ENCODE measurements at regions not wholly inside any gene's neighbourhood (a gene's known extent, or its start where the extent isn't known, plus 50 kb on each side); places are given as distances from the start of the nearest gene placed in this dataset.
"Not testable (repeated sequence)": the region's sequence is repeated elsewhere in the genome, so short reads cannot be mapped to it uniquely, and the experiment has no call there.

DNA sequence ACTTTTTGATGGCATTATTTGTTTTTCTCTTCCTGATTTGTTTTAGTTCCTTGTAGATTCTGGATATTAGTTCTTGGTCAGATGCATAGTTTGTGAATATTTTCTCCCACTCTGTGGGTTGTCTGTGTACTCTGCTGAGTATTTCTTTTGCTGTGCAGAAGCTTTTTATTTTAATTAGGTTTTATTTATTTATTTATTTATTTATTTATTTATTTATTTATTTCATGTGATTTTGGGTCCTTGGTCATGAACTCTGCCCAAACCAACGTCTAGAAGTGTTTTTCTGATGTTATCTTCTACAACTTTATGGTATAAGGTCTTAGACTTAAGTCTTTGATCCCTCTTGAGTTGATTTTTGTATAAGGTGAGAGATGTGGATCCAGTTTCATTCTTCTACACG is 292.2 kb downstream of the CDH7 start:
- Histone ChIP-seq H3K27me3 (ENCODE audit: insufficient read depth, low read length, poor library complexity) (no peaks in the 10 kb centered on the region), H4K8ac (ENCODE audit: low read depth, low read length) (no peak overlapping the region), H3K23ac (ENCODE audit: low read length) (no peak overlapping the region), H3K9ac (ENCODE audit: low read length) (no peak overlapping the region), H3K79me2 (ENCODE audit: control insufficient read depth, insufficient read depth, low read length) (no peaks in the 10 kb centered on the region), H3K79me1 (ENCODE audit: low read length) (no peaks in the 10 kb centered on the region), H3K4me2 (ENCODE audit: low read length) (no peak overlapping the region), H3K18ac (ENCODE audit: low read length) (no peak overlapping the region), H3K27ac (ENCODE audit: low read depth, low read length) (no peak overlapping the region), H2BK5ac (ENCODE audit: low read length) (no peak overlapping the region), H3K4ac (ENCODE audit: low read depth, low read length) (no peak overlapping the region), H2BK120ac (ENCODE audit: low read depth, low read length) (no peak overlapping the region), H4K5ac (ENCODE audit: low read length) (no peak overlapping the region), H2AK5ac (ENCODE audit: low read length) (no peak overlapping the region), H3K4me3 (ENCODE audit: low read length) (no peak overlapping the region), H3K56ac (ENCODE audit: low read length) (no peak overlapping the region), H3K4me1 (ENCODE audit: control insufficient read depth, low read depth, low read length) (no peaks in the 10 kb centered on the region), H3K36me3 (ENCODE audit: control insufficient read depth, insufficient read depth, low read length) (no peaks in the 10 kb centered on the region), H2BK15ac (replicated peaks; ENCODE audit: low read depth) (no peak overlapping the region)
- WGBS (ENCODE audit: extremely low coverage, insufficient coverage, low lambda C conversion rate) = no CpG with 5 or more reads among the region's 2 CpGs
- DNase-seq = no peak

DNA sequence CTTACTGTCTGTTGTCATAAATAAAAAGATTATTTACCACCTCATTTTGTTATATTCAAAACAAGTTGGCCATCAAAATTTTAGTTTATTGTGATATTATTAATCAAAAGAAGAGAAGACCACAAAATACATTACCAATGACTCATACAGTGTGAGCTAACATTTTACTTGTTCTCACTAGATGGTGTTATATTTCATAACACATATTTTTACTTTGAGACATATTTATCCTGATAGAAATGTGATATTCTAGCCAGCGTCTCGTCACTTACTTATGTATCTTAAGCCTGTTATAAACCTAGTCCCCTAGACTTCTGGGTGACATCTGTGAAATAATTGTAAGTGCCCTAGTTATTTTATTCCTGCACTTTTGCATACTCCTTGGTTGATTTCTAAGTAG is 263.2 kb downstream of the CDH7 start:
- no peak overlapping the region for H3K18ac ChIP-seq (ENCODE audit: low read length)
- no peak overlapping the region for H4K8ac ChIP-seq (ENCODE audit: low read depth, low read length)
- H3K79me1 ChIP-seq (ENCODE audit: low read length) = no peaks in the 10 kb centered on the region
- no peak overlapping the region for H4K5ac ChIP-seq (ENCODE audit: low read length)
- no peak overlapping the region for H3K23ac ChIP-seq (ENCODE audit: low read length)
- H3K4me2 ChIP-seq (ENCODE audit: low read length) = no peak overlapping the region
- H2BK15ac ChIP-seq (replicated peaks; ENCODE audit: low read depth) = no peak overlapping the region
- H3K56ac ChIP-seq (ENCODE audit: low read length) = no peak overlapping the region
- no peaks in the 10 kb centered on the region for H3K79me2 ChIP-seq (ENCODE audit: control insufficient read depth, insufficient read depth, low read length)
- DNase-seq = no peak
- no peak overlapping the region for H3K4me3 ChIP-seq (ENCODE audit: low read length)
- no peak overlapping the region for H3K27ac ChIP-seq (ENCODE audit: low read depth, low read length)
- H2BK120ac ChIP-seq (ENCODE audit: low read depth, low read length) = no peak overlapping the region
- no peak overlapping the region for H2AK5ac ChIP-seq (ENCODE audit: low read length)
- H3K4ac ChIP-seq (ENCODE audit: low read depth, low read length) = no peak overlapping the region
- no CpG with 5 or more reads among the region's 2 CpGs for WGBS (ENCODE audit: extremely low coverage, insufficient coverage, low lambda C conversion rate)
- H2BK5ac ChIP-seq (ENCODE audit: low read length) = no peak overlapping the region
- no peaks in the 10 kb centered on the region for H3K36me3 ChIP-seq (ENCODE audit: control insufficient read depth, insufficient read depth, low read length)
- H3K4me1 ChIP-seq (ENCODE audit: control insufficient read depth, low read depth, low read length) = no peaks in the 10 kb centered on the region
- no peak overlapping the region for H3K9ac ChIP-seq (ENCODE audit: low read length)
- H3K27me3 ChIP-seq (ENCODE audit: insufficient read depth, low read length, poor library complexity) = no peaks in the 10 kb centered on the region

DNA sequence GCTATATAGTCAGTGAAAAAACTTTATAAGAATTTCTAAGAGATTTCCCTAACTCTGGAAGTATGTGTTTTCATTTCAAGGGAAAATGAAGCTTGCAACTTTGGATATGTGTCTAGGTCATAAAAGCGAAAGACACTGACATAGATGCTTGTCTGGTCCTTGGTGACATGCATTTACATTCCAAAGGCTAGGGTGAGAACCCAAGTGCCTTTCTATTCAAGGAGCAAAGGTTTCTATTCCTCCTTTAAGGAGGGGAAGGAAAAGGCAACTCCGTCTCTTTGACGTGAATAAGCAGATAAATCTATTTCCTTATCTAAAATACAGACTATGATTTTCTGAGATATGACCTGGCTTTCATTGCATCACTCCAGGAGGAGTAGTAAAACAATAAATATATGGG is 261.1 kb downstream of the CDH7 start:
- no peak overlapping the region for H4K8ac ChIP-seq (ENCODE audit: low read depth, low read length)

DNA sequence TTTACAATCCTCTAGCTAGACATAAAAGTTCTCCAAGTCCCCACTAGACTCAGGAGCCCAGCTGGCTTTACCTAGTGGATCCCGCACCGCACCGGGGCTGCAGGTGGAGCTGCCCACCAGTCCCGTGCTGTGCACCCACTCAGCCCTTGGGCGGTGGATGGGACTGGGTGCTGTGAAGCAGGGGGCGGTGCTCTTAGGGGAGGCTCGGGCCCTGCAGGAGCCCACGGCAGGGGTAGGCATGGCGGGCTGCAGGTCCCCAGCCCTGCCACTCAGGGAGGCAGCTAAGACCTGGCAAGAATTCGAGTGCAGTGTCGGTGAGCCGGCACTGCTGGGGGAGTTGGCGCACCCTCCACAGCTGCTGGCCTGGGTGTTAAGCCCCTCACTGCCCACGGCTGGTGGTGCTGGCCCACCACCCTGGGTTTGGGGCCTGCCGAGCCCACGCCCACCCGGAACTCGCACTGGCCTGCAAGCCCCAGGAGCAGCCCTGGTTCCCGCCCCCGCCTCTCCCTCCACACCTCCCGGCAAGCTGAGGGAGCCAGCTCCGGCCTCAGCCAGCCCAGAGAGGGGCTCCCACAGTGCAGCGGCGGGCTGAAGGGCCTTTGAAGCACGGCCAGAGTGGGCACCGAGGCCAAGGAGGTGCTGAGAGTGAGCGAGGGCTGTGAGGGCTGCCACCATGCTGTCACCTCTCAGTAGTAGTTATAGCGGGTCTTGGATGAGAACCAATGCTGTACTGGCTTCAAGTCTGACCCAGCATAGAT is 255.2 kb downstream of the CDH7 start:
- H3K23ac ChIP-seq (ENCODE audit: low read length) = no peak overlapping the region
- H2BK120ac ChIP-seq (ENCODE audit: low read depth, low read length) = no peak overlapping the region
- H3K27me3 ChIP-seq (ENCODE audit: insufficient read depth, low read length, poor library complexity) = no peaks in the 10 kb centered on the region
- no peak overlapping the region for H3K9ac ChIP-seq (ENCODE audit: low read length)
- no peak for DNase-seq
- no CpG with 5 or more reads among the region's 28 CpGs for WGBS (ENCODE audit: extremely low coverage, insufficient coverage, low lambda C conversion rate)
- H3K27ac ChIP-seq (ENCODE audit: low read depth, low read length) = no peak overlapping the region
- H3K4me1 ChIP-seq (ENCODE audit: control insufficient read depth, low read depth, low read length) = no peaks in the 10 kb centered on the region
- no peaks in the 10 kb centered on the region for H3K36me3 ChIP-seq (ENCODE audit: control insufficient read depth, insufficient read depth, low read length)
- no peak overlapping the region for H4K5ac ChIP-seq (ENCODE audit: low read length)
- no peak overlapping the region for H3K4ac ChIP-seq (ENCODE audit: low read depth, low read length)
- no peak overlapping the region for H3K18ac ChIP-seq (ENCODE audit: low read length)
- H3K4me2 ChIP-seq (ENCODE audit: low read length) = no peak overlapping the region
- H3K79me1 ChIP-seq (ENCODE audit: low read length) = no peaks in the 10 kb centered on the region
- no peaks in the 10 kb centered on the region for H3K79me2 ChIP-seq (ENCODE audit: control insufficient read depth, insufficient read depth, low read length)
- no peak overlapping the region for H3K4me3 ChIP-seq (ENCODE audit: low read length)
- no peak overlapping the region for H3K56ac ChIP-seq (ENCODE audit: low read length)
- H2BK5ac ChIP-seq (ENCODE audit: low read length) = no peak overlapping the region
- H2AK5ac ChIP-seq (ENCODE audit: low read length) = no peak overlapping the region
- H2BK15ac ChIP-seq (replicated peaks; ENCODE audit: low read depth) = no peak overlapping the region
- no peak overlapping the region for H4K8ac ChIP-seq (ENCODE audit: low read depth, low read length)

More for the DNA sequence above, 261.1 kb downstream of the CDH7 start:
- Histone ChIP-seq H2AK5ac (ENCODE audit: low read length) (no peak overlapping the region), H3K4me1 (ENCODE audit: control insufficient read depth, low read depth, low read length) (no peaks in the 10 kb centered on the region), H3K79me1 (ENCODE audit: low read length) (no peaks in the 10 kb centered on the region), H3K27ac (ENCODE audit: low read depth, low read length) (no peak overlapping the region), H2BK120ac (ENCODE audit: low read depth, low read length) (no peak overlapping the region), H3K4ac (ENCODE audit: low read depth, low read length) (no peak overlapping the region), H3K9ac (ENCODE audit: low read length) (no peak overlapping the region), H3K79me2 (ENCODE audit: control insufficient read depth, insufficient read depth, low read length) (no peaks in the 10 kb centered on the region), H3K27me3 (ENCODE audit: insufficient read depth, low read length, poor library complexity) (no peaks in the 10 kb centered on the region), H3K36me3 (ENCODE audit: control insufficient read depth, insufficient read depth, low read length) (no peaks in the 10 kb centered on the region), H3K56ac (ENCODE audit: low read length) (no peak overlapping the region), H3K4me2 (ENCODE audit: low read length) (no peak overlapping the region), H4K5ac (ENCODE audit: low read length) (no peak overlapping the region), H3K4me3 (ENCODE audit: low read length) (no peak overlapping the region), H2BK15ac (replicated peaks; ENCODE audit: low read depth) (no peak overlapping the region), H3K18ac (ENCODE audit: low read length) (no peak overlapping the region), H3K23ac (ENCODE audit: low read length) (no peak overlapping the region), H2BK5ac (ENCODE audit: low read length) (no peak overlapping the region)
- no CpG with 5 or more reads among the region's 3 CpGs for WGBS (ENCODE audit: extremely low coverage, insufficient coverage, low lambda C conversion rate)
- DNase-seq = no peak

DNA sequence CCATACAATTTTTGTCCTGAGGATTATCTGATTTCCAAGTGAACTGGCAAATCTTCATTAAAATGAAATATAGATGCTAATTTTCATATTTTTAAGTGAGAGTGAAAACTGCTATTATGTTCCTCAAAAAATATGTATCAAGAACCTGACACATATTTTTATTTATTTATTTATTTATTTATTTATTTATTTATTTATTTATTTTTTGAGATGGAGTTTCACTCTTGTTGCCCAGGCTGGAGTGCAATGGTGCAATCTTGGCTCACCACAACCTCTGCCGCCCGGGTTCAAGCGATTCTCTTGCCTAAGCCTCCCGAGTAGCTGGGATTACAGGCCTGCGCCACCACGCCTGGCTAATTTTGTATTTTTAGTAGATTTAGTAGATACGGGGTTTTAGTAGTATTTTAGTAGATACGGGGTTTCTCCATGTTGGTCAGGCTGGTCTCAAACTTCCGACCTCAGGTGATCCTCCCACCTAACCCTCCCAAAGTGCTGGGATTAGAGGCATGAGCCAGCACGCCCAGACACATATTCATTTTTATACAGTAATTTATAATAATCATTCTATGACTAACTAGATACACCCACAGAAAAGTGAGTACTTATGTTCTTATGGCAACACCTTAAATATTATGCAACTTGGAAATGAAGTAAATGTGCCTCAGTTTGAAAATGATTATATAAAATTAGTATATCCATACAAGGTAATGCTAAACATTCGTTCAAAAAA is 248.3 kb downstream of the CDH7 start:
- not testable (repeated sequence) for H3K18ac ChIP-seq (ENCODE audit: low read length); H3K27ac ChIP-seq (ENCODE audit: low read depth, low read length); H3K4me2 ChIP-seq (ENCODE audit: low read length); DNase-seq; H2BK120ac ChIP-seq (ENCODE audit: low read depth, low read length); H3K4ac ChIP-seq (ENCODE audit: low read depth, low read length); H3K4me1 ChIP-seq (ENCODE audit: control insufficient read depth, low read depth, low read length); H3K36me3 ChIP-seq (ENCODE audit: control insufficient read depth, insufficient read depth, low read length); H4K5ac ChIP-seq (ENCODE audit: low read length); H3K23ac ChIP-seq (ENCODE audit: low read length); H3K79me2 ChIP-seq (ENCODE audit: control insufficient read depth, insufficient read depth, low read length); H3K79me1 ChIP-seq (ENCODE audit: low read length); H2AK5ac ChIP-seq (ENCODE audit: low read length); H3K56ac ChIP-seq (ENCODE audit: low read length); H3K4me3 ChIP-seq (ENCODE audit: low read length); H3K9ac ChIP-seq (ENCODE audit: low read length); H3K27me3 ChIP-seq (ENCODE audit: insufficient read depth, low read length, poor library complexity); H4K8ac ChIP-seq (ENCODE audit: low read depth, low read length); H2BK5ac ChIP-seq (ENCODE audit: low read length); H2BK15ac ChIP-seq (replicated peaks; ENCODE audit: low read depth)
- WGBS (ENCODE audit: extremely low coverage, insufficient coverage, low lambda C conversion rate) = no CpG with 5 or more reads among the region's 11 CpGs

Measured in mesendoderm (in vitro differentiated cells).